Coronary artery (tissue), 2 donors: ENCODE measurements at regions not wholly inside any gene's neighbourhood (a gene's known extent, or its start where the extent isn't known, plus 50 kb on each side); places are given as distances from the start of the nearest gene placed in this dataset.

ENCODE experiments used
- DNase-seq: peaks from one replicate; pipeline ENCODE4 v3.0.0-alpha.2; 2017; ENCODE audit warnings: low spot score
- H3K27ac ChIP-seq, 2 donors: fragments of 200-600 bp; sonication (generic); one replicate each; pipeline ENCODE4 v1.5.1; 2016 to 2019
- H3K4me3 ChIP-seq: fragments of 200-600 bp; sonication (generic); 2 replicates; pipeline ENCODE4 v1.5.1; 2016; ENCODE audit warnings: mild to moderate bottlenecking, moderate library complexity
- TF ChIP-seq, protein P1 (sequence below): fragments of 200-600 bp; sonication (generic); IDR thresholded peaks from one replicate; pipeline ENCODE4 v1.5.1; 2019; ENCODE audit warnings: antibody characterized with exemption

DNA sequence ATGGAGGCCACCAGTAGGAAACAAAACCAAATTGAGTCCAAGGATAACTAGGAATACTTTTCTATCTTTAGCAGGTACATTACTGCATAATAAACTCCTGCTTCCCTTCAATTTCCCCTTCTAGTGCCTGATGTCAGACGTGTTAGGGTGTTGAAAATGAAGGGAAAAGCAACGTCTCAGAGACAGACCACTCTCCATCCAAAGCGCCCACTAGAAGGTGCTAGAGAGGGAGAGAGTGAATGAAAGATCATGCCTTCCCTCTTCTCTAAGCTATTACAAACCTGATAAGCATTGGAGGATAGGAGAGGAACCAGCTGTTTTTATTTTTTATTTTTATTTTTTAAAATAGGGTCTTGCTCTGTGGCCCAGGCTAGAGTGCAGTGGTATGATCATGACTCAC lies 64.1 kb downstream of the ZNF641 start:
- TF ChIP-seq, protein P1, sequence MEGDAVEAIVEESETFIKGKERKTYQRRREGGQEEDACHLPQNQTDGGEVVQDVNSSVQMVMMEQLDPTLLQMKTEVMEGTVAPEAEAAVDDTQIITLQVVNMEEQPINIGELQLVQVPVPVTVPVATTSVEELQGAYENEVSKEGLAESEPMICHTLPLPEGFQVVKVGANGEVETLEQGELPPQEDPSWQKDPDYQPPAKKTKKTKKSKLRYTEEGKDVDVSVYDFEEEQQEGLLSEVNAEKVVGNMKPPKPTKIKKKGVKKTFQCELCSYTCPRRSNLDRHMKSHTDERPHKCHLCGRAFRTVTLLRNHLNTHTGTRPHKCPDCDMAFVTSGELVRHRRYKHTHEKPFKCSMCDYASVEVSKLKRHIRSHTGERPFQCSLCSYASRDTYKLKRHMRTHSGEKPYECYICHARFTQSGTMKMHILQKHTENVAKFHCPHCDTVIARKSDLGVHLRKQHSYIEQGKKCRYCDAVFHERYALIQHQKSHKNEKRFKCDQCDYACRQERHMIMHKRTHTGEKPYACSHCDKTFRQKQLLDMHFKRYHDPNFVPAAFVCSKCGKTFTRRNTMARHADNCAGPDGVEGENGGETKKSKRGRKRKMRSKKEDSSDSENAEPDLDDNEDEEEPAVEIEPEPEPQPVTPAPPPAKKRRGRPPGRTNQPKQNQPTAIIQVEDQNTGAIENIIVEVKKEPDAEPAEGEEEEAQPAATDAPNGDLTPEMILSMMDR: peak; percentile 27
- Histone ChIP-seq H3K4me3 (no peak overlapping the region), H3K27ac (no peak overlapping the region)
- DNase-seq: no peak

DNA sequence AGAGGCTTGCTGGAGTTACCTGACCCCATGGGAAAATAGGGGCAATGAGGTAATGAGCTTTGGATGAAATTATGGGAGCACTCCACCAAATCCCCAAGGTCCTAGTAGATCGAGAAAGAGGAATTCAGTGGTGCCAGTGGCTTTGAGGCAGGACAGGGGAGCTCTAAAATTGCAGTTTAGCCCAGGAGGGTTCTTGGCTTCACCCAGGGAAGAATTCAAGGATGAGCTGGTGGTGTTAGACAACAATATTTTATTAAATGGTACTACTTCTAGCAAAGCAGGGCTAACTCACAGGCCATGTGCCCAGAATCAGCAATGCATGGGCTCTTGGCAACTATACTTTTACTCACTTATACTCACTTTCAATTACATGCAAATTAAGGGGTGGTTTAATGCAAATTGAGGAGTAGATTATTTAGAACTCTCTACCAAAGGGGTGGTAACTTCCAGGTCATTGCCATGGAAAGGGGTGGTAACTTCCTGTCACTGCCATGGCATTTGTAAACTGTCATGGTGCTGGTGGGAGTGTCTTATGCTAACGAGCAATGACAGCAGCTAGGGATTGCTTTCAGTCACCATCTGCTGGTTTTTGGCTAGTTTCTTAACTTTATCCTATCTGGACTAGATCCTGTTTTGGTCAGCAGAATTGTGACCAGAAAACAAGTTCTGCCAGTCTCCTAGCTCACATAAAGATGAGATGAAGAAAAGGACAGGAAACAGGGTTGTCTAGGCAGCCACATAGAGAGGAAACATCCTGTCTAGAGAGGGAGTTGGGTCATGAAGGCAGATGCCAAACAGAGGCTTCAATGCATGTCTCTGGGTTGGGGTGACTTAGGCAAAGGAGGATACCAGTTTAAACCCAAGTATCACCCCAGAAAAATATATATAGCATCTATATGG lies 64.7 kb downstream of the ZNF641 start:
- DNase-seq: no peak
- TF ChIP-seq, protein P1: no peak
- Histone ChIP-seq H3K4me3 (no peak overlapping the region), H3K27ac (no peak overlapping the region)

DNA sequence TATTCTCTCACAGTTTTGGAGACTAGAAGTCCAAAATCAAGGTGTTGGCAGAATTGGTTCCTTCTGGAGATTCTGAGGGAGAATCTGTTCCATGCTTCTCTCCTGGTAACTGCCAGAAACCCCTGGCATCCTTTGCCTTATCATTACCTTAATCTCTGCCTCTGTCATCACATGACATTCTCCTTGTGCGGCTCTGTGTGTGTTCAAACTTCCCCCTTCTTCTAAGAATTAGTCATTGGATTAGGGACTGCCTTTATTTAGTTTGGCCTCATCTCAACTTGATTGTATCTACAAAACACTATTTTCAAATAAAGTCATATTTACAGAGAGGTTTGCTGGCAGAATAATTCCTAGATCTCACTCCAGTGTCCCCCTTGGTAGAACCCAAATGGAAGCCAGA lies 68.9 kb downstream of the ZNF641 start:
- DNase-seq: no peak
- TF ChIP-seq, protein P1: no peak
- H3K27ac ChIP-seq: no peak overlapping the region
- H3K4me3 ChIP-seq: no peak overlapping the region

DNA sequence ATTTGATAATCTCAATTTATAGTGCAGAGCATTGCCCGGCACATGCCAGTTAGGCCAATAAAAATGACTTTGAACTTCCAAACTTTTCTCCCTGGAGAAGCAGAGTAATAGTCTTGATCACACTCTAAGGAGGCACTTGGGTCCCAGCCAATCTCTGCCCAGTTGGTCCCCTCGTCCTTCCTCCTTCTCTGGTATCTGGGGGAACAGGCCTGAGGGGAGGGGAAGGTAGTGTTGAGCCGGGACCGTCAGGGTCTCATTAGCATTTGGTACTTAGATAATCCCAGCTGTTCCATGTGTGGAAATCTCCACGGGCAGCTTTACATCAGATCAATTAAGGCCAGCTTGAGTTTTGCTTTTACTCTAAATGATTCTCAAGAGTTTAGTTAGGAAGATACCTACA lies 70.1 kb downstream of the ZNF641 start:
- no peak overlapping the region for H3K4me3 ChIP-seq
- no peak overlapping the region for H3K27ac ChIP-seq
- DNase-seq: no peak
- TF ChIP-seq, protein P1: no peak

DNA sequence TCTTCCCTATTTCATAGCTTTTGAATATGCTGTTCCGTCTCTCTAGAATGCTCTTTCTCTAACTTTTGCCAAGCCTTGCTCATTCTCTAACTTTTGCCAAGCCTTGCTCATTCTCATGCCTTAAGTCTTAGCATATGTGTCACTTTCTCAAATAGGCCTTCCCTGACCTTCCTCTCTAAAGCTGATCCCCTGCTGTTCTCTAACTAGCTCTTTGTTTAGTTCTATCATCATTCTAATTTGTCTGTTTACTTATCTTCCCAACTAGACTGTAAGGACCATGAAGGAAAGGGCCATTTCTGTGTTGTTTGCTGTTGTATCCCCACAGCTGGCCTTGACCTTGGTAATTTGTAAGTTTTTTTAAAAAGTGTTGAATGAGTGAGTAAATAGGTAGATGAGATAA lies 71.1 kb downstream of the ZNF641 start:
- no peak overlapping the region for H3K27ac ChIP-seq
- no peak for DNase-seq
- TF ChIP-seq, protein P1: no peak
- no peak overlapping the region for H3K4me3 ChIP-seq

DNA sequence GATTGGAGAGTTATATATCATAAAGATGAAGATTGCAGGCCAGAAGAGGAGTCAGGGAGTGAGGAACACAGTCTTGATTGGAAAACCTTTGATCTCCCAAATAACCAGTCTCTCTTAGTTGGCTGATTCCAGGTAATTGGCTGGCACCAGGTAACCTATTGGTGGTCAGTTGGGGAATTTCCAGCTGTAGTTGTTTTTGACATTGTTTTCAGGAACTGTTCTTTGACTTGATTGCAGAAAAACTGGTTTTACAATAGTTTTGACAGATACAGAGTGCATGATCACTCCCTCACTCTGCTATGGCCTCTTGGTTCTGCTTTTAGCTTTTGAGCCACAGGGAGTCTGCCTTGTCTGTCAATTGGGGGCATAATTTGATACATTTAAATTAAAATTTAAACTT lies 71.6 kb downstream of the ZNF641 start:
- Histone ChIP-seq H3K4me3 (no peak overlapping the region), H3K27ac (no peak overlapping the region)
- TF ChIP-seq, protein P1: no peak
- no peak for DNase-seq

DNA sequence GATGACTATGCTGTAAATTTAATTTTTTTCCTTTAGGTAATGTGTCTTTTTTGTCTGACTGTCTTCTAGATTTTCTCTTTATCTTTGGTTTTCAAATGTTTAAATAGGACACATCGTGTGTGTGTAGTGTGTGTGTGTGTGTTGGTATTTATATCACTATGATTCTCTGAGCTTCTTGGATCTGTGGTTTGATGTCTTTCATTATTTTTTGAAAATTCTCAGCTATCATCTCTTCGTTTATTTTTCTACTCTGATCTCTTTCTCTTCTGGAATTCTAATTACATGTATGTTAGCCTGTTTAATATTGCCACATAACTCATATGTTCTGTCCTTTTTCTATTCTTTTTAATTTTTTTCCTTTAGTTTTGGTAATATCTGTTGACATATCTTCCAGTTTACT lies 73.5 kb upstream of the OR10AD1 start:
- H3K27ac ChIP-seq: no peak overlapping the region
- no peak overlapping the region for H3K4me3 ChIP-seq
- TF ChIP-seq, protein P1: no peak

More for the DNA sequence above, 73.5 kb upstream of the OR10AD1 start:
- DNase-seq: no peak
